Stimulated activated CD4-positive, alpha-beta T cell treated with anti-CD3 and anti-CD28 coated beads, TNF-alpha, amount 100 ng/mL, for 24 hours (primary cell): ENCODE measurements at regions not wholly inside any gene's neighbourhood (a gene's known extent, or its start where the extent isn't known, plus 50 kb on each side); places are given as distances from the start of the nearest gene placed in this dataset.
A peak's percentile ranks its signal among the peaks of the same experiment; 100 is the strongest.

Source experiments
- DNase-seq, 3 experiments: peaks; one replicate each; pipeline ENCODE4 v3.0.0-alpha.2; 2020; ENCODE audit warnings: low read depth in 3 of 3

- no peak for DNase-seq
Observed at GRCh38 chr3:18775501-18775900, 350.4 kb upstream of the SATB1 start.

DNA sequence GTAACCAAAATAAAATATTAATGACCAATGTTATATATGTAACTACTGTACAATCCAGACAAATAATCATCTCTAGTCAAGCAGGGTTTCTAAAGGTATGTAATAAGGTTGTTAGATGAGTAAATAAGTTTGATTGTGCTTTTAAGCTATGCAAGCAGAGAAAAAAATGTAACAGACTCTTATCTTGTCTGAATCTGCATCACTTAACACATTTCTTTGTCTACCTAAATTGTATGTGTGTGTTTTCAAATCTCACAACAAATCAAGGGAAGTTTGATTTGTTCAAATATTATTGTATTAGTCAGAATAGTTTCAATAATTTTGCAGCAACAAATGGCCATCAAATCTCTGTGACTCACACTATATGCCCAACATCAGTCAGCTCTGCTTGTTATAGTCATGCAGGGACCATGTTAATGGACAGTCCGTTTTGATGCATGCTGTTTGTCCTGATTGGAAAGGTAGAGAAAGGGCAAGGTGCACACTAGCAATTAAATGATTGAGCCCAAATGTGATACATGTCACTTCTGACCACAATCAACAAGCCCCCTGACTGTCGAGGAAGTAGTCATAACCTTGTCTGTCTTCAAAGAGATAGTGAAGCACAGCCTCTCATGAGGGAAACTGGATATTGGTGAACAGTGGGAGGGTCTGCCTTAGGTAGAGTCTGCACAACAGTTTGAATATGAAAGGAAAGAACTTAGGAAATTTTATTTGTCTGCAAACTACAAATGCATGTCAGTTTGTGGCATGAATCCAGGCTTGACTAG is 349.4 kb upstream of the SATB1 start:
- DNase-seq, result no peak

DNA sequence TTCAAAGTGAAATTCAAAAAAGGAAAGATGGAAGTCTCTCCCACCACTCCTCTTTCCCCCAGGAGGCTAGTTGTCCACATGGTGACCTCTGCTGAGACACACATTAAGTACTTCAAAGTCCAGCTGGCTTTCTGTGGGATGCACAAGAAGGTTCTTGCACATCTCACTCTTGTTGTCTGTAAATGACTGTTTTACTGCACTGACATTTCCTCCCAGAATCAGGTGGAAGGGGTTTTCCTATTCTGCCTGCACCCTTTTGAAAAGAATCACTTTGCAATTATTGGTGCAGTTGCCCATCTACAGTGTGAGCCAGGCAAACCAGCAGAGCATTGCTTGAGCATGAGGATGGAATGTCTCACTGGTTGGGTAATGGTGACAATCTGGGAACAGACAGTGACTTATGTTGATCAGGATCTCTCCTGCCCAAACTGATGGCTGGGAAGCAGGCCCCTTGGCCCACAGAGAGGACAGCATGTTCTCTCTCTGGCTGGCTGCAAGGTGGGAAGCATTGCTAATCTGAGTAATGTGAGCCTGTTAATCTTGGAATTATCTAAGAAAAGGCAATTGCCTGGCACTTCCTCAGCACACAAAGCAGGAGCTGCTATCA is 347.7 kb upstream of the SATB1 start:
- DNase-seq, result no peak

DNA sequence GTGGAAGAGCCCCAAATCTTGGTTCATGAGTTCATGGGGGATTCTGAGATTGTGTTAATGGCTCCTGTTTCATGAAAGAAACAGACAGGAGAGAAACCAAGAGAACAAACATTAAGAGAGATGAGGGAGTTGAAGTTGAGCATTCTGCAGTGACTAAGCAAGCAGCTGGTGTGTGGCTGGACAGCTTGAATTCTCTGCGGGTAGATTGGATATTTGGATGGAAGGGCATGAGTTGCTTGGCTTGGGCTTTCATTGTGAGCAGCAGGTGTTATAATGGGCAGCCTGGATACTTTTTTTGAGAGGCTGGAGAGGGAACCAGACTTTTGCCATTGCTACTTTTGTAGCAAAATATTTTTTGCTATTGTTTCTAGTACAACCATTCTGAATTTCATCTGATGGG is 346.8 kb upstream of the SATB1 start:
- DNase-seq, result no peak

- DNase-seq, result no peak
Observed at GRCh38 chr3:18770800-18771199, 345.7 kb upstream of the SATB1 start.

DNA sequence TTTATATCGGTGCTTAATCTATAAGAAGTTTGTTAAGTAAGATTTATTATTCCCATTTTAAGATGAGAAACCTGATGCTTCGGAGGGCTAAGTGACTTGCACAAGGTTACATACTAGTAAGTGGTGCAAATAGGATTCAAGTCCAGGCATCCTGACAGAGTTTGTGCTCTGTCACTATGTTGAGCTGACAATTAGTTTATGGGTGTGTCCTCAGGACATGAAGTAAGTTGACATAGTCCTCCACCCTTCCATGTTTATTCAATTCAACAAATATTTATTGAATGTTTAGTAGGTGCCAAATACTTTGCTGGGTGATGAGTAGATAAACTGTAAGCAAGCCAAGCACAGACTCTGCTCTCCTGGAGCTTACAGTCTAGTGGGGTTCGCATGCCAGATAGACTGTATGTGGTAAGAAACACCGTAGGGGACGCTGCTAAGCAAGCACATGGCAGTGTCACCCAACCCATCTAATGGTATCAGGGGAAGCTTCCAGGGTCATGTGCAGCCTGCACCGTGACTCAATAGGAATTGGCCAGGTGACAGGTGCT is 342.7 kb upstream of the SATB1 start:
- no peak for DNase-seq

GRCh38 chr3:18766974-18767373 is 341.8 kb upstream of the SATB1 start:
- DNase-seq, result no peak

DNA sequence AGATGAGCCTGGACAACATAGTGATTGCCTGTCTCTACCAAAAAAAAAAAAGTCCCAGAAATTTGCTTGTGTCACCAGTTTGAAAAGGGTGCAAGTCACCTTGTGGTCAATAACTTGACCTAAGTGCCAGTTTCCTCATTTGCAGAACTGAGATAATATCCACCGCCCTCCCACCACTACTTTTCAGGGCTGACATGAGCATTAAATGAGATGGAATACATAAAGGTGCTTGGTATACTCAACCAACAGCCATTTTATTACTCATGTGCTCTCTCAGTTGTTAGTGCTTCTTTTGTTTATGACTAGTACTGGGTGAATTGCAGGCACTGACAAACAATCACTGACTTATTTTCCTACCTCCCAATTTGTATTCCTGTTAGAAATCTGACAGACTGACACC is 340.5 kb upstream of the SATB1 start:
- DNase-seq, result no peak

GRCh38 chr3:18765161-18765560 is 340.0 kb upstream of the SATB1 start:
- DNase-seq, result no peak

- no peak for DNase-seq
Observed at GRCh38 chr3:18761530-18761929, 336.4 kb upstream of the SATB1 start.

GRCh38 chr3:18758047-18758704 is 333.0 kb upstream of the SATB1 start:
- DNase-seq, result peak in 1 of 3 experiments; percentile 37

GRCh38 chr3:18757476-18757875 is 332.3 kb upstream of the SATB1 start:
- DNase-seq, result no peak

- DNase-seq, result no peak
Observed at GRCh38 chr3:18752273-18752934, 327.3 kb upstream of the SATB1 start.

DNA sequence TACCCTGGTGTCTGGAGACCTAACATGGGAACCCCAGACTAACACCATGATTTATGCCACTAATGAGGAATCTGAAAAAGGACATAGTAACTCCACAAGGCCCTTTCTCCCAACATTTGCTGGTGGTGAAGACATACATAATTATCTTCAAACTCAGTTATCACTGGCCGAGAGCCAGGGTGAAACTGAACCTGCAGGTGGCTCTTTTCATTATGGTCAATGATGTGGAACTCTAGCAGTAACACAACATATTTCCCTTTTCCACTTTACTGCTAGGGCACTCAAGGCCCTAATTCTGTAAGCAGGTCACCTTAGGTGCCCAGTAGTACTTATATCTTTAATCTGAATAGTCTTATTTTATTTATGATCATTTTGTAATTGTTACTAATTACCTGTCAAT is 326.4 kb upstream of the SATB1 start:
- DNase-seq, result no peak

DNA sequence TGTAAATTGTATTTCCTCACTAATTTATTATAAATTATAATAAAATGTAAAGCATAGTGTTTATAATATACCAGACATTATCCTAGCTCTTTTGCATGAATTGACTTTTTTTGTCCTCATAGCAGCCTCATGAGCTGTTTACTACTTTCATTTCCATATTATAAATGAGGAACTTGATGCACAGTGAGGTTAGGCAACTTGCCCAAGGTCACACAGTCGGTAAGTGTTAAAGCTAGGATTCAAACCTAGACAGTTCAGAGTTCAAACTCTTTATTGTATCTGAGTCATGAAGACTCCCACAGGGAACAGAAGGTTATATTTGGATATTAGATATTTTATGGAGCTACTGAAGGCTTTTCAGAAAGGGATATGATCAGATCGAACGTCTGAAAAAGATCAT is 322.2 kb upstream of the SATB1 start:
- DNase-seq, result no peak

DNA sequence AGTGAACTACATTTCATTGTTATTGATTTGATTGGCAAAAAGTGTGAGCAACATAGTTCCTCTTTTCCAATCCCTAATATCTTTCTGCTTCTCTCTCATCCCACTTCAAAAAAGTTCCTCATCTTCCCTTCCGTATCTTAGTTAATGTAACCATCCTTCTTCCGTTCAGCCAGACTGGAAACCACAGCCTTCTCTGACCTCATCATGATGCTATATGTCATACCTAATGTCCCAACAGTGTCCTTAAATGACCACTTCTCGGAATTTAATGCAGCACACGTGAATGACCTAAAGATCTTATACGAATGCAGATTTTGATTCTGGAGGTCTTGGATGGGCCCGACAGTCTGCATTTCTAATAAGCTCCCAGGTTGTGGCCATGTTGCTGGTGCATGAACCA is 320.3 kb upstream of the SATB1 start:
- no peak for DNase-seq

DNA sequence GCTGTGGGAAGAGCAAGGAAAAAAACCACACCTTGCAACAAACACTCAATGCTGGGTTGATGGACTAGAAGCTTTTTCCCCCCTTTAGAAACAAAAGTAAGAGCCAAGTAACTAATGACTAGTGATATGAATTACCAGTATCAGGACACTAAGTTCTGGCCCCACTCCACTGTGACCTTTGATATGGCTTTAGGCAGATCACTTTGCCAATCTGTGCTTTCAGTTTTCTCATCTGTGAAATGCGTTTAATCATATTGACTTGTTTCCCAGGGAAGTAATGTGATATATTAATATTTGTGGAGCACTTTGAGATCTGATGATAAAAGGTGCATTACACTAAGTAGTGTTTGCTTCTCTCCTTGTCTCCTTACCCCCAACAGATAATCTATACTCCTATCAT is 319.3 kb upstream of the SATB1 start:
- DNase-seq, result no peak

DNA sequence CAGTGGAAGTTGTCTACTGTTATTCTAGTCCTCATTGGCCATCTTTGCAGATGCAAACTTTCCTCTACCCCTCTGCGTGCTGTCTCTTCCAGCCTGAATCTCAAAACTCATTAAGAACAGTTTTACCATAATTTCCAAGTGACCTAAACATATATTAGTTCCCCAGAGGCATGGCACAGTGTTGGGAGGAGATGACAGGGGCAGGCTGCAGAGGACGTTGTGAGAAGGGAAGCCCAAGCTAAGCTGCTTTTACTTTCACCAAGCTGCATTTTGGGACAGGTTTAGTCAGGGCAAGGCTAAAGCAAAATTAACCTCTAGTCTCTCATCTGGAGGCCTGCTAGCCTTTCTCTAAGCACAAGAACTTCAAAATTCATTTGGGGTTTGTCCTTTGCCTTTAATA is 318.6 kb upstream of the SATB1 start:
- DNase-seq, result no peak

- DNase-seq, result peak; percentile 33 to 59 (median 45)
Observed at GRCh38 chr3:18740631-18741583, 315.8 kb upstream of the SATB1 start.

- no peak for DNase-seq
Observed at GRCh38 chr3:18739099-18739433, 313.9 kb upstream of the SATB1 start.

DNA sequence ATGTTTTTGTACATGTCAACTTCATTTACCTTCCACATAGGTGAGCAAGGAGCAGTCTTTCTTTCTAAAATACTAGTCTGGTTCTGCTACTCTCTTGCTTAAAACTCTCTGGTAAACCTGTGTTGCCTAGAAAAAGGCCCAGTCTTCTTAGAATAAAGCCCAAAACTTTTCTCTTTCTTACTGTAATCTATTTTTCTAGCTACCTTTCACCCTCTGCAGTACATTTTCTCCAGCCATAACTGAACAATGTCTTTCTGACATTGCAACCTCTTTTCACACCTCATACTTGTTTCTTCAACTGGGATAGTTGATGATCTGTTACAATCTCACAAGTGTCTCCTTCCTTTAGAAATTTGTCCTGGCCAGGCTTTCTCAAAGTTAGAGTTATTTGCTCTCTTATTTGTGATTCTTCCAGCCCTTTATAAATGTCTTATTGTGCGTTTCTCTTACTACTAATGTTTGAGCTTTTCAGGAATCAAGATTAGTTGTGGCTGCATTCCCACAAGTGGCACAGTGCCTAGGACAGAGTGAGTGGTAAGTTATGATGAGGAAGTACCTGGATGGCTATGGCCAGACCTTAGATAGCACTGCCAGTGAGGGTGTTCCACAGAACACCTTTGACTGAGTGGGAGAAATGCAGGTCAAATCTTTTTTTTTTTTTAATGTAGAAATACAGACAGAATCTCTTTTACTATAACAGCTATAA is 313.4 kb upstream of the SATB1 start:
- DNase-seq, result no peak
